ENCODE measurements at regions not wholly inside any gene's neighbourhood (a gene's known extent, or its start where the extent isn't known, plus 50 kb on each side); places are given as distances from the start of the nearest gene placed in this dataset.

DNA sequence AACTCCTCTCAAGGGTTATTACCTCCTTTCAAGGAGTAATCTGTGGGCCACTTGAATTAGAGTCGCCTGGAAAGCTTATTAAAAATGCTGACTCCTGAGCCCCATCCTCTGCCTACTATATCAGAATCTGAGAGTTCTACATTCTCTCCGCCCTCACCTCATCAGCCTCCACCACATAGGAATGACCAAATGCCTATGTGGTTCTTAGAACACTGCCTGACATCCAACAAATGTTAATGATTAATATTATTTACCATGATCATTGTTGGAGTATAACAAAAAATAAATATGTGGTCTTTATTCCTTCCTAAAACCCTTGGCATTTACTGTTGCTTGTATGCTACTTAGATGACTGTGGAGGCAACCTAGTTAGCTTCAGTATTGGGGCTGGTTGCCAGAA is 91.9 kb downstream of the BBS10 start:
- Histone ChIP-seq H3K79me2 (ENCODE audit: control insufficient read depth, insufficient read depth, low read length) (no peaks in the 10 kb centered on the region), H3K9me3 (ENCODE audit: control extremely low read depth in 1 of 3, control insufficient read depth in 2 of 3, insufficient read depth in 1 of 3, low read length in 2 of 3) (no peaks in the 10 kb centered on the region), H3K4me2 (replicated peaks; ENCODE audit: low read depth, low read length, poor library complexity, severe bottlenecking) (no peak overlapping the region), H2AFZ (ENCODE audit: insufficient read depth, low read depth, low read length, poor library complexity, severe bottlenecking) (no peak overlapping the region), H3K27me3 (replicated peaks in 1 of 4; ENCODE audit: control extremely low read depth in 1 of 4, control insufficient read depth in 3 of 4, insufficient read depth in 4 of 4, low read length in 3 of 4) (no peaks in the 10 kb centered on the region), H4K20me1 (ENCODE audit: control insufficient read depth, insufficient read depth, low read length, poor library complexity, severe bottlenecking) (no peaks in the 10 kb centered on the region), H3K36me3 (replicated peaks in 1 of 2; ENCODE audit: control extremely low read depth in 1 of 2, control insufficient read depth in 1 of 2, extremely low read depth in 1 of 2, insufficient read depth in 2 of 2, low read length in 1 of 2) (no peaks in the 10 kb centered on the region), H3K27ac (ENCODE audit: low read length in 2 of 2) (no peak overlapping the region), H3K9ac (ENCODE audit: low read length) (no peak overlapping the region), H3K4me1 (ENCODE audit: control insufficient read depth in 2 of 2, insufficient read depth in 2 of 2, low read length in 2 of 2) (no peaks in the 10 kb centered on the region), H3K4me3 (ENCODE audit: control extremely low read depth in 1 of 5, extremely low read depth in 1 of 5, insufficient read depth in 1 of 5, low read depth in 2 of 5, low read length in 4 of 5) (no peak overlapping the region)
- 88% methylated on average over 1 of the region's 2 CpGs for WGBS (ENCODE audit: insufficient coverage)
- no peaks in the 10 kb centered on the region for H3K27me3 Mint-ChIP-seq
- CTCF ChIA-PET = no interaction called here
- POLR2A ChIA-PET = no interaction called here
- DNase-seq (no peak), ATAC-seq (ENCODE audit: low read depth) (no peak)
- intact Hi-C loops (cut with micrococcal nuclease) = no loop called here
- H3K9me3 Mint-ChIP-seq (ENCODE audit: insufficient read depth) = no peaks in the 10 kb centered on the region
- TF ChIP-seq, protein P1, sequence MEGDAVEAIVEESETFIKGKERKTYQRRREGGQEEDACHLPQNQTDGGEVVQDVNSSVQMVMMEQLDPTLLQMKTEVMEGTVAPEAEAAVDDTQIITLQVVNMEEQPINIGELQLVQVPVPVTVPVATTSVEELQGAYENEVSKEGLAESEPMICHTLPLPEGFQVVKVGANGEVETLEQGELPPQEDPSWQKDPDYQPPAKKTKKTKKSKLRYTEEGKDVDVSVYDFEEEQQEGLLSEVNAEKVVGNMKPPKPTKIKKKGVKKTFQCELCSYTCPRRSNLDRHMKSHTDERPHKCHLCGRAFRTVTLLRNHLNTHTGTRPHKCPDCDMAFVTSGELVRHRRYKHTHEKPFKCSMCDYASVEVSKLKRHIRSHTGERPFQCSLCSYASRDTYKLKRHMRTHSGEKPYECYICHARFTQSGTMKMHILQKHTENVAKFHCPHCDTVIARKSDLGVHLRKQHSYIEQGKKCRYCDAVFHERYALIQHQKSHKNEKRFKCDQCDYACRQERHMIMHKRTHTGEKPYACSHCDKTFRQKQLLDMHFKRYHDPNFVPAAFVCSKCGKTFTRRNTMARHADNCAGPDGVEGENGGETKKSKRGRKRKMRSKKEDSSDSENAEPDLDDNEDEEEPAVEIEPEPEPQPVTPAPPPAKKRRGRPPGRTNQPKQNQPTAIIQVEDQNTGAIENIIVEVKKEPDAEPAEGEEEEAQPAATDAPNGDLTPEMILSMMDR (IDR thresholded peaks at IDR 0.05) = no peak
- no peak for TF ChIP-seq EZH2 (IDR thresholded peaks at IDR 0.05; ENCODE audit: borderline replicate concordance, insufficient read depth, low read depth, low read length, poor library complexity, severe bottlenecking)
- H3K4me1 Mint-ChIP-seq = no peaks in the 10 kb centered on the region
- H3K27ac Mint-ChIP-seq = no peak overlapping the region
- H3K4me3 Mint-ChIP-seq = no peak overlapping the region

DNA sequence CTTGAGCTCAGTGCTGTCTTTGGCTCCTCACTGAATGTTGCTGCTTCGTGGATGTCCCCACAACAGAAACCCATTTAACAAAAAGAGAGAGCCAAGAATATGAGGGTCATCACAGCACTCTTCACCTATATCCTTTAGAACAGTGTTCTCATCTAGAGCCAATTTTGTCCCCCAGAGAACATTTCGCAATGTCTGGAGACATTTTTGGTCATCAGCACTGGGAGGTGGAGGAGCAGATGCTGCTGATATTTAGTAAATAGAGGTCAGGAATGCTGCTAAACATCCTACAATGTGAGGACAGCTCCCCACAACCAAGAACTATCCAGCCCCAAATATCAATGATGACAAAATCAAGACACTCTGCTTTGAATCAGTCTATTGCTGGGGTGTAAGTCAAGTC is 92.5 kb downstream of the BBS10 start:
- no peak overlapping the region for H3K4me3 Mint-ChIP-seq
- Histone ChIP-seq H3K4me1 (ENCODE audit: control insufficient read depth in 2 of 2, insufficient read depth in 2 of 2, low read length in 2 of 2) (no peaks in the 10 kb centered on the region), H4K20me1 (ENCODE audit: control insufficient read depth, insufficient read depth, low read length, poor library complexity, severe bottlenecking) (no peaks in the 10 kb centered on the region), H3K9ac (ENCODE audit: low read length) (no peak overlapping the region), H3K36me3 (replicated peaks in 1 of 2; ENCODE audit: control extremely low read depth in 1 of 2, control insufficient read depth in 1 of 2, extremely low read depth in 1 of 2, insufficient read depth in 2 of 2, low read length in 1 of 2) (no peaks in the 10 kb centered on the region), H3K27ac (ENCODE audit: low read length in 2 of 2) (no peak overlapping the region), H3K79me2 (ENCODE audit: control insufficient read depth, insufficient read depth, low read length) (no peaks in the 10 kb centered on the region), H3K4me3 (ENCODE audit: control extremely low read depth in 1 of 5, extremely low read depth in 1 of 5, insufficient read depth in 1 of 5, low read depth in 2 of 5, low read length in 4 of 5) (no peak overlapping the region), H3K4me2 (replicated peaks; ENCODE audit: low read depth, low read length, poor library complexity, severe bottlenecking) (no peak overlapping the region), H3K9me3 (ENCODE audit: control extremely low read depth in 1 of 3, control insufficient read depth in 2 of 3, insufficient read depth in 1 of 3, low read length in 2 of 3) (no peaks in the 10 kb centered on the region), H2AFZ (ENCODE audit: insufficient read depth, low read depth, low read length, poor library complexity, severe bottlenecking) (no peak overlapping the region), H3K27me3 (replicated peaks in 1 of 4; ENCODE audit: control extremely low read depth in 1 of 4, control insufficient read depth in 3 of 4, insufficient read depth in 4 of 4, low read length in 3 of 4) (no peaks in the 10 kb centered on the region)
- no peaks in the 10 kb centered on the region for H3K27me3 Mint-ChIP-seq
- TF ChIP-seq, protein P1 (IDR thresholded peaks at IDR 0.05) = no peak
- H3K27ac Mint-ChIP-seq = no peak overlapping the region
- DNase-seq = no peak
- H3K4me1 Mint-ChIP-seq = no peaks in the 10 kb centered on the region
- no peak for ATAC-seq (ENCODE audit: low read depth)
- POLR2A ChIA-PET = no interaction called here
- CTCF ChIA-PET = no interaction called here
- intact Hi-C loops (cut with micrococcal nuclease) = no loop called here
- 83% methylated on average over 1 of the region's 2 CpGs for WGBS (ENCODE audit: insufficient coverage)
- no peaks in the 10 kb centered on the region for H3K9me3 Mint-ChIP-seq (ENCODE audit: insufficient read depth)
